GM19193 (cell line): ENCODE measurements at regions not wholly inside any gene's neighbourhood (a gene's known extent, or its start where the extent isn't known, plus 50 kb on each side); places are given as distances from the start of the nearest gene placed in this dataset.

Experiments used
- POLR2A ChIP-seq: IDR thresholded peaks from 4 replicates; pipeline ENCODE4 v1.6.1; 2011; ENCODE audit not compliant: insufficient read depth, insufficient read length; ENCODE audit errors: extremely low read depth

GRCh38 chr7:142452791-142453190 lies 194.9 kb upstream of the PRSS58 start:
- TF ChIP-seq POLR2A, result no peak

GRCh38 chr7:142451817-142452216 lies 194.0 kb upstream of the PRSS58 start:
- TF ChIP-seq POLR2A, result no peak

GRCh38 chr7:142451296-142451695 lies 193.4 kb upstream of the PRSS58 start:
- no peak for TF ChIP-seq POLR2A

- no peak for TF ChIP-seq POLR2A
Observed at GRCh38 chr7:142450695-142451094, 192.8 kb upstream of the PRSS58 start.

- TF ChIP-seq POLR2A, result no peak
Observed at GRCh38 chr7:142450206-142450605, 192.3 kb upstream of the PRSS58 start.

- TF ChIP-seq POLR2A, result no peak
Observed at GRCh38 chr7:142447762-142448161, 189.9 kb upstream of the PRSS58 start.

- TF ChIP-seq POLR2A, result no peak
Observed at GRCh38 chr7:142445019-142445686, 187.3 kb upstream of the PRSS58 start.

- no peak for TF ChIP-seq POLR2A
Observed at GRCh38 chr7:142443216-142444010, 185.6 kb upstream of the PRSS58 start.

GRCh38 chr7:142442396-142442795 lies 184.5 kb upstream of the PRSS58 start:
- TF ChIP-seq POLR2A, result no peak

GRCh38 chr7:142440906-142441411 lies 183.1 kb upstream of the PRSS58 start:
- no peak for TF ChIP-seq POLR2A

- TF ChIP-seq POLR2A, result no peak
Observed at GRCh38 chr7:142440219-142440905, 182.5 kb upstream of the PRSS58 start.

GRCh38 chr7:142439739-142440138 lies 181.9 kb upstream of the PRSS58 start:
- TF ChIP-seq POLR2A, result no peak

GRCh38 chr7:142438923-142439515 lies 181.2 kb upstream of the PRSS58 start:
- no peak for TF ChIP-seq POLR2A

- no peak for TF ChIP-seq POLR2A
Observed at GRCh38 chr7:142438235-142438922, 180.5 kb upstream of the PRSS58 start.
